GM04503 (cell line): ENCODE measurements at regions not wholly inside any gene's neighbourhood (a gene's known extent, or its start where the extent isn't known, plus 50 kb on each side); places are given as distances from the start of the nearest gene placed in this dataset.
"Not testable (repeated sequence)": the region's sequence is repeated elsewhere in the genome, so short reads cannot be mapped to it uniquely, and the experiment has no call there.

ENCODE experiments used
- DNase-seq: peaks from one replicate; pipeline ENCODE4 v3.0.0-alpha.2; 2012; ENCODE audit warnings: low read depth

GRCh38 chr10:117457932-117458331 lies 82.7 kb upstream of the PDZD8 start:
- DNase-seq = no peak

GRCh38 chr10:117457071-117457810 lies 82.0 kb upstream of the PDZD8 start:
- DNase-seq = no peak

GRCh38 chr10:117455346-117455745 lies 80.1 kb upstream of the PDZD8 start:
- no peak for DNase-seq

GRCh38 chr10:117454502-117454901 lies 79.3 kb upstream of the PDZD8 start:
- no peak for DNase-seq

GRCh38 chr10:117453484-117453883 lies 78.2 kb upstream of the PDZD8 start:
- not testable (repeated sequence) for DNase-seq

- no peak for DNase-seq
Measured at GRCh38 chr10:117450940-117451339, 75.7 kb upstream of the PDZD8 start.

- DNase-seq = no peak
Measured at GRCh38 chr10:117449636-117450035, 74.4 kb upstream of the PDZD8 start.

GRCh38 chr10:117448802-117449201 lies 73.6 kb upstream of the PDZD8 start:
- no peak for DNase-seq

GRCh38 chr10:117445992-117446391 lies 70.8 kb upstream of the PDZD8 start:
- DNase-seq = no peak

GRCh38 chr10:117444497-117445040 lies 69.3 kb upstream of the PDZD8 start:
- DNase-seq = no peak

GRCh38 chr10:117443686-117444041 lies 68.4 kb upstream of the PDZD8 start:
- DNase-seq = no peak

GRCh38 chr10:117442944-117443685 lies 67.9 kb upstream of the PDZD8 start:
- DNase-seq = peak; percentile 84

GRCh38 chr10:117442521-117442920 lies 67.3 kb upstream of the PDZD8 start:
- DNase-seq = no peak

GRCh38 chr10:117441812-117442443 lies 66.7 kb upstream of the PDZD8 start:
- peak; percentile 96 for DNase-seq

- DNase-seq = no peak
Measured at GRCh38 chr10:117441361-117441760, 66.1 kb upstream of the PDZD8 start.

- DNase-seq = peak; percentile 99
Measured at GRCh38 chr10:117439243-117439912, 64.1 kb upstream of the PDZD8 start.

GRCh38 chr10:117432866-117433265 lies 57.6 kb upstream of the PDZD8 start:
- DNase-seq = no peak

GRCh38 chr10:117431160-117431559 lies 55.9 kb upstream of the PDZD8 start:
- DNase-seq = no peak

GRCh38 chr10:117430535-117430934 lies 55.3 kb upstream of the PDZD8 start:
- DNase-seq = not testable (repeated sequence)

- no peak for DNase-seq
Measured at GRCh38 chr10:117429643-117430265, 54.5 kb upstream of the PDZD8 start.

- no peak for DNase-seq
Measured at GRCh38 chr10:117427356-117427755, 52.1 kb upstream of the PDZD8 start.
